ENCODE measurements at regions not wholly inside any gene's neighbourhood (a gene's known extent, or its start where the extent isn't known, plus 50 kb on each side); places are given as distances from the start of the nearest gene placed in this dataset.
"Not testable (repeated sequence)": the region's sequence is repeated elsewhere in the genome, so short reads cannot be mapped to it uniquely, and the experiment has no call there.

DNA sequence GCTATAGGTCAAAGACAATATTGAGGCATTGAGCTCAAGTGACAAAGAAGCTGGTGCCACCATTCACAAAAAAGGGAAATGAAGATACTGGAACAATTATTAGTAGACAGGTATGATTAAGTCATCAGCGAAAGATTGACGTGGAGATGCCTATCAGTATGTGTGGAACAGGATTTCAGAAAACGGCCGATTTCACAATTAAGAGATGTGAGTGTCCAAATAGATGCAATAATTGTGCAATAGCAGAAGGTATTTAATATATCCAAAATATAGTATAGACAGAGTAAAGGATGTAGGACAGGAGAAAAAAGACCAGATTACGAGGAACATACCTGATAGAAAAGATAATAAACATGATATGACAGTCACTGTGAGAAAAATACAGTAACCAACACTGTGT lies 433.1 kb downstream of the C12orf50 start:
- Histone ChIP-seq H3K36me3 (no peaks in the 10 kb centered on the region), H3K4me1 (no peaks in the 10 kb centered on the region), H3K4me3 (no peak overlapping the region), H3K27me3 (ENCODE audit: low read depth) (no peaks in the 10 kb centered on the region), H3K9me3 (no peaks in the 10 kb centered on the region), H3K27ac (no peak overlapping the region)
- no peak for ATAC-seq
- intact Hi-C loops (cut with DNase I), result no loop called here
- TF ChIP-seq, protein P1, sequence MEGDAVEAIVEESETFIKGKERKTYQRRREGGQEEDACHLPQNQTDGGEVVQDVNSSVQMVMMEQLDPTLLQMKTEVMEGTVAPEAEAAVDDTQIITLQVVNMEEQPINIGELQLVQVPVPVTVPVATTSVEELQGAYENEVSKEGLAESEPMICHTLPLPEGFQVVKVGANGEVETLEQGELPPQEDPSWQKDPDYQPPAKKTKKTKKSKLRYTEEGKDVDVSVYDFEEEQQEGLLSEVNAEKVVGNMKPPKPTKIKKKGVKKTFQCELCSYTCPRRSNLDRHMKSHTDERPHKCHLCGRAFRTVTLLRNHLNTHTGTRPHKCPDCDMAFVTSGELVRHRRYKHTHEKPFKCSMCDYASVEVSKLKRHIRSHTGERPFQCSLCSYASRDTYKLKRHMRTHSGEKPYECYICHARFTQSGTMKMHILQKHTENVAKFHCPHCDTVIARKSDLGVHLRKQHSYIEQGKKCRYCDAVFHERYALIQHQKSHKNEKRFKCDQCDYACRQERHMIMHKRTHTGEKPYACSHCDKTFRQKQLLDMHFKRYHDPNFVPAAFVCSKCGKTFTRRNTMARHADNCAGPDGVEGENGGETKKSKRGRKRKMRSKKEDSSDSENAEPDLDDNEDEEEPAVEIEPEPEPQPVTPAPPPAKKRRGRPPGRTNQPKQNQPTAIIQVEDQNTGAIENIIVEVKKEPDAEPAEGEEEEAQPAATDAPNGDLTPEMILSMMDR (IDR thresholded peaks at IDR 0.05), result no peak
- no peak for DNase-seq

GRCh38 chr12:87585882-87586557 lies 443.2 kb downstream of the C12orf50 start:
- TF ChIP-seq, protein P1 (IDR thresholded peaks at IDR 0.05), result no peak
- no peaks in the 10 kb centered on the region for H3K27me3 ChIP-seq (ENCODE audit: low read depth)
- H3K27ac ChIP-seq, result no peak overlapping the region
- no peaks in the 10 kb centered on the region for H3K4me1 ChIP-seq
- ATAC-seq (no peak), DNase-seq (no peak)
- no peaks in the 10 kb centered on the region for H3K9me3 ChIP-seq
- intact Hi-C loops (cut with DNase I), result no loop called here
- H3K36me3 ChIP-seq, result no peaks in the 10 kb centered on the region
- H3K4me3 ChIP-seq, result no peak overlapping the region

- DNase-seq; H3K4me1 ChIP-seq; intact Hi-C loops (cut with DNase I); H3K4me3 ChIP-seq; H3K9me3 ChIP-seq; H3K27me3 ChIP-seq (ENCODE audit: low read depth); ATAC-seq; H3K27ac ChIP-seq; H3K36me3 ChIP-seq: not testable (repeated sequence)
Measured at GRCh38 chr12:87579091-87579490, 450.1 kb downstream of the C12orf50 start.

- no peaks in the 10 kb centered on the region for H3K4me1 ChIP-seq
- intact Hi-C loops (cut with DNase I), result no loop called here
Measured at GRCh38 chr12:87575906-87576305, 453.3 kb downstream of the C12orf50 start.

GRCh38 chr12:87566918-87567317 lies 462.3 kb downstream of the C12orf50 start:
- H3K27me3 ChIP-seq (ENCODE audit: low read depth); ATAC-seq; H3K9me3 ChIP-seq; DNase-seq; intact Hi-C loops (cut with DNase I); H3K27ac ChIP-seq; H3K4me3 ChIP-seq; H3K36me3 ChIP-seq; H3K4me1 ChIP-seq: not testable (repeated sequence)

More at GRCh38 chr12:87575906-87576305, 453.3 kb downstream of the C12orf50 start:
- Histone ChIP-seq H3K36me3 (no peaks in the 10 kb centered on the region), H3K9me3 (no peaks in the 10 kb centered on the region), H3K27ac (no peak overlapping the region), H3K4me3 (no peak overlapping the region), H3K27me3 (ENCODE audit: low read depth) (no peaks in the 10 kb centered on the region)
- DNase-seq (no peak), ATAC-seq (no peak)
- TF ChIP-seq, protein P1 (IDR thresholded peaks at IDR 0.05), result no peak

GRCh38 chr12:87556985-87557384 lies 472.2 kb downstream of the C12orf50 start:
- TF ChIP-seq, protein P1 (IDR thresholded peaks at IDR 0.05), result no peak
- ATAC-seq (no peak), DNase-seq (no peak)
- Histone ChIP-seq H3K4me1 (no peaks in the 10 kb centered on the region), H3K9me3 (no peaks in the 10 kb centered on the region), H3K27ac (no peak overlapping the region), H3K27me3 (ENCODE audit: low read depth) (no peaks in the 10 kb centered on the region), H3K36me3 (no peaks in the 10 kb centered on the region), H3K4me3 (no peak overlapping the region)
- intact Hi-C loops (cut with DNase I), result no loop called here

DNA sequence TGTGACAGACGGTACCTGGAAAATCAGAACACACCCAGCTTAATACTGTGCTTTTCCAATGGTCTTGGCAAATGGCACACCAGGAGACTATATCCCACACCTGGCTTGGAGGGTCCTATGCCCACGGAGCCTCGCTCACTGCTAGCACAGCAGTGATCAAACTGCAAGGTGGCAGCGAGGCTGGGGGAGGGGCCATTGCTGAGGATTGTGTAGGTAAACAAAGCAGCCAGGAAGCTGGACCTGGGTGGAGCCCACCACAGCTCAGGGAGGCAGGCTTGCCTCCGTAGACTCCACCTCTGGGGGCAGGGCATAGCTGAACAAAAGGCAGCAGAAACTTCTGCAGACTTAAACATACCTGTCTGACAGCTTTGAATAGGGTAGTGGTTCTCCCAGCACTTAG lies 498.0 kb downstream of the C12orf50 start:
- DNase-seq; H3K9me3 ChIP-seq; intact Hi-C loops (cut with DNase I): not testable (repeated sequence)

More for the DNA sequence above, 498.0 kb downstream of the C12orf50 start:
- not testable (repeated sequence) for H3K27me3 ChIP-seq (ENCODE audit: low read depth); H3K36me3 ChIP-seq; ATAC-seq; H3K4me3 ChIP-seq; H3K4me1 ChIP-seq; H3K27ac ChIP-seq
